ENCODE measurements at regions not wholly inside any gene's neighbourhood (a gene's known extent, or its start where the extent isn't known, plus 50 kb on each side); places are given as distances from the start of the nearest gene placed in this dataset.

DNA sequence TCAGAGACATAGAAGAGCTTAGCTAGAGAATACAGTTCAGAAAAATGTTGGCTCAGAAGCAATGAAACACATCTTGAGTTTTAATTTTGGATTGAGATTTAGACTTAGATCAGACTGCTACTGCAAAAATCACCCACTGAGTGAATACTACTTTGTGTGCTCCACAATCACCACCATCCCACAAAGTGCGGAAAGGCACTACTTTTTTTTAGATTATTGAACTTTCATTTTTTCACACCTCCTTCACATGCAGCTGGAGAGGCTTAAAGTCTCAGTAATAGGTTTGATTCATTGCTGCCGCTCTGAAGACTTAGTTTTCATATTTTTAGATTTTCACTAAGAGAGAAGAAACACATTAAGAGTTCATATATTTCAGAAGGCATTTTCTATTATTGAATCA lies 289.9 kb upstream of the PRR20A start:
- H3K27me3 ChIP-seq (ENCODE audit: control insufficient read depth in 4 of 4, insufficient read depth in 4 of 4, low read length in 3 of 4) = no peaks in the 10 kb centered on the region
- WGBS = 91% methylated on average over 2 of the region's 2 CpGs
- no peak for TF ChIP-seq HNF4A (conservative IDR thresholded peaks at IDR 0.05)
- TF ChIP-seq, protein P1, sequence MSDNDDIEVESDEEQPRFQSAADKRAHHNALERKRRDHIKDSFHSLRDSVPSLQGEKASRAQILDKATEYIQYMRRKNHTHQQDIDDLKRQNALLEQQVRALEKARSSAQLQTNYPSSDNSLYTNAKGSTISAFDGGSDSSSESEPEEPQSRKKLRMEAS (IDR thresholded peaks at IDR 0.05) = no peak
- no peak overlapping the region for H3K9ac ChIP-seq (ENCODE audit: low read depth in 1 of 2, low read length in 2 of 2)
- no peaks in the 10 kb centered on the region for H3K4me1 ChIP-seq (ENCODE audit: control insufficient read depth in 4 of 4, insufficient read depth in 4 of 4, low read length in 3 of 4)
- DNase-seq (ENCODE audit: low spot score) = no peak
- H3K27ac ChIP-seq (ENCODE audit: low read depth in 1 of 2, low read length in 2 of 2) = no peak overlapping the region
- H3K9me3 ChIP-seq (ENCODE audit: control insufficient read depth in 4 of 4, low read length in 3 of 4) = no peaks in the 10 kb centered on the region
- no peaks in the 10 kb centered on the region for H3K36me3 ChIP-seq (ENCODE audit: control insufficient read depth in 4 of 4, insufficient read depth in 3 of 4, low read depth in 1 of 4, low read length in 3 of 4)
- no peak overlapping the region for H3K4me3 ChIP-seq (ENCODE audit: low read depth in 1 of 3, low read length in 3 of 3)

DNA sequence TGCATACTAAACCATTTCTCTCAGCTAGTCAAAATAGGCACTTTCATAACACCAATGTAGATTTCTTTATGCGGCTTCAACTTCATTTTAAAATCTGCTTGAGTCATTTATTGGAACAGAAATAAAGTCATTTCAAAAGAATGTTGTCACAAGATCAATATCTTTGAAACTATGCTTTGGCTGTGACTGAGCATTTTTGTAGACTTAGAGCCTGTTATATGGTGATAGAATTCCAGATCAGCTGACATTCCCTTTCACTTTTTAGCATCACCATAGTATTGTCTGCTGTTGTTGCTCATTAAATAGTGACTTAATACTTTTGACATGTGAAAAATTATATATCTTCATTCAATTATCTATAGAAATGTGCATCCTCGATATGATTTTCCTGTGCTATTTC lies 279.2 kb upstream of the PRR20A start:
- TF ChIP-seq, protein P2, sequence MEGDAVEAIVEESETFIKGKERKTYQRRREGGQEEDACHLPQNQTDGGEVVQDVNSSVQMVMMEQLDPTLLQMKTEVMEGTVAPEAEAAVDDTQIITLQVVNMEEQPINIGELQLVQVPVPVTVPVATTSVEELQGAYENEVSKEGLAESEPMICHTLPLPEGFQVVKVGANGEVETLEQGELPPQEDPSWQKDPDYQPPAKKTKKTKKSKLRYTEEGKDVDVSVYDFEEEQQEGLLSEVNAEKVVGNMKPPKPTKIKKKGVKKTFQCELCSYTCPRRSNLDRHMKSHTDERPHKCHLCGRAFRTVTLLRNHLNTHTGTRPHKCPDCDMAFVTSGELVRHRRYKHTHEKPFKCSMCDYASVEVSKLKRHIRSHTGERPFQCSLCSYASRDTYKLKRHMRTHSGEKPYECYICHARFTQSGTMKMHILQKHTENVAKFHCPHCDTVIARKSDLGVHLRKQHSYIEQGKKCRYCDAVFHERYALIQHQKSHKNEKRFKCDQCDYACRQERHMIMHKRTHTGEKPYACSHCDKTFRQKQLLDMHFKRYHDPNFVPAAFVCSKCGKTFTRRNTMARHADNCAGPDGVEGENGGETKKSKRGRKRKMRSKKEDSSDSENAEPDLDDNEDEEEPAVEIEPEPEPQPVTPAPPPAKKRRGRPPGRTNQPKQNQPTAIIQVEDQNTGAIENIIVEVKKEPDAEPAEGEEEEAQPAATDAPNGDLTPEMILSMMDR (IDR thresholded peaks at IDR 0.05; ENCODE audit: low read depth, low read length, missing input control) = no peak
- TF ChIP-seq ZBTB33 (IDR thresholded peaks at IDR 0.05) = no peak
- TF ChIP-seq SP1 (IDR thresholded peaks at IDR 0.05) = no peak
- Histone ChIP-seq H3K4me3 (ENCODE audit: low read depth in 1 of 3, low read length in 3 of 3) (no peak overlapping the region), H3K36me3 (ENCODE audit: control insufficient read depth in 4 of 4, insufficient read depth in 3 of 4, low read depth in 1 of 4, low read length in 3 of 4) (no peaks in the 10 kb centered on the region), H3K4me1 (ENCODE audit: control insufficient read depth in 4 of 4, insufficient read depth in 4 of 4, low read length in 3 of 4) (no peaks in the 10 kb centered on the region), H3K27ac (ENCODE audit: low read depth in 1 of 2, low read length in 2 of 2) (no peak overlapping the region), H3K9ac (ENCODE audit: low read depth in 1 of 2, low read length in 2 of 2) (no peak overlapping the region), H3K9me3 (ENCODE audit: control insufficient read depth in 4 of 4, low read length in 3 of 4) (no peaks in the 10 kb centered on the region), H3K27me3 (ENCODE audit: control insufficient read depth in 4 of 4, insufficient read depth in 4 of 4, low read length in 3 of 4) (no peaks in the 10 kb centered on the region)
- 59% methylated on average over 2 of the region's 2 CpGs for WGBS
- no peak for DNase-seq (ENCODE audit: low spot score)

DNA sequence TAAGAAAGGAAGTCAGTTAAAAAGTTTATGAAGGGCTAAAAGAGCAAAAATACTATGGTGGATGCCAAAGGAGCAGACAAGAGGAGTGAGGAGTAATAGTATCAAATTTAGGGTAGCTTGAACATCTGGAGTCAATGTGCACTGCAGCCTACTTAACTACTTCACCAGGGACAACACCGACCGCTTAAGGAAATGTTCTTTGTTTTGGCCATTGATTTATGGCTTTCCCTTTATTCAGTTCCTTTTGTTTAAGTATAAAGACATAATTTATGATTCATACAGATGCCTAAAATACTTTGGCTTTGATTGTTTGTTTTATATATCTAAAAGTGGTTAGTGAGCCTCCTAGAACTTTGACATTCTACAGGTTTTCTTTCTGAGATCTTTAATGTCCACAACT lies 276.3 kb upstream of the PRR20A start:
- Histone ChIP-seq H3K27ac (ENCODE audit: low read depth in 1 of 2, low read length in 2 of 2) (no peak overlapping the region), H3K9ac (ENCODE audit: low read depth in 1 of 2, low read length in 2 of 2) (no peak overlapping the region), H3K4me3 (ENCODE audit: low read depth in 1 of 3, low read length in 3 of 3) (no peak overlapping the region), H3K9me3 (ENCODE audit: control insufficient read depth in 4 of 4, low read length in 3 of 4) (no peaks in the 10 kb centered on the region), H3K27me3 (ENCODE audit: control insufficient read depth in 4 of 4, insufficient read depth in 4 of 4, low read length in 3 of 4) (no peaks in the 10 kb centered on the region), H3K36me3 (ENCODE audit: control insufficient read depth in 4 of 4, insufficient read depth in 3 of 4, low read depth in 1 of 4, low read length in 3 of 4) (no peaks in the 10 kb centered on the region), H3K4me1 (ENCODE audit: control insufficient read depth in 4 of 4, insufficient read depth in 4 of 4, low read length in 3 of 4) (no peaks in the 10 kb centered on the region)
- DNase-seq (ENCODE audit: low spot score) = no peak
- 77% methylated on average over 2 of the region's 2 CpGs for WGBS
- TF ChIP-seq EGR1 (IDR thresholded peaks at IDR 0.05; ENCODE audit: low read depth in 2 of 2) (no peak), HNF4G (IDR thresholded peaks at IDR 0.05) (no peak), YY1 (IDR thresholded peaks at IDR 0.05) (no peak), TAF1 (conservative IDR thresholded peaks at IDR 0.05) (no peak), FOXA2 (IDR thresholded peaks at IDR 0.05) (no peak), FOXA1 (IDR thresholded peaks at IDR 0.05) (no peak), RAD21 (IDR thresholded peaks at IDR 0.05) (no peak), RXRA (IDR thresholded peaks at IDR 0.05) (no peak), JUND (IDR thresholded peaks at IDR 0.05) (no peak), HNF4A (conservative IDR thresholded peaks at IDR 0.05) (no peak), ZBTB33 (IDR thresholded peaks at IDR 0.05) (no peak), GABPA (IDR thresholded peaks at IDR 0.05 in 1 of 2, conservative IDR thresholded peaks at IDR 0.05 in 1 of 2) (no peak), REST (IDR thresholded peaks at IDR 0.05) (no peak)
- TF ChIP-seq, protein P3, sequence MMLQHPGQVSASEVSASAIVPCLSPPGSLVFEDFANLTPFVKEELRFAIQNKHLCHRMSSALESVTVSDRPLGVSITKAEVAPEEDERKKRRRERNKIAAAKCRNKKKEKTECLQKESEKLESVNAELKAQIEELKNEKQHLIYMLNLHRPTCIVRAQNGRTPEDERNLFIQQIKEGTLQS (IDR thresholded peaks at IDR 0.05) = no peak
